Fibroblast of lung (primary cell): ENCODE measurements at regions not wholly inside any gene's neighbourhood (a gene's known extent, or its start where the extent isn't known, plus 50 kb on each side); places are given as distances from the start of the nearest gene placed in this dataset.

ENCODE experiments used
- EZH2 ChIP-seq: IDR thresholded peaks from 2 replicates; pipeline ENCODE4 v1.5.1; 2012; ENCODE audit warnings: low read length, control low read depth, mild to moderate bottlenecking; ENCODE audit errors: missing control alignments
- TF ChIP-seq, protein P1 (sequence below), 2 donors: IDR thresholded peaks in 1 of 2; conservative IDR thresholded peaks in 1 of 2; 1 replicate in 1 of 2; 2 replicates in 1 of 2; pipeline ENCODE4 v1.5.1; 2011 to 2012; ENCODE audit warnings: low read length in 2 of 2, control low read depth in 1 of 2, inconsistent platforms in 1 of 2, low read depth in 1 of 2, mild to moderate bottlenecking in 1 of 2

DNA sequence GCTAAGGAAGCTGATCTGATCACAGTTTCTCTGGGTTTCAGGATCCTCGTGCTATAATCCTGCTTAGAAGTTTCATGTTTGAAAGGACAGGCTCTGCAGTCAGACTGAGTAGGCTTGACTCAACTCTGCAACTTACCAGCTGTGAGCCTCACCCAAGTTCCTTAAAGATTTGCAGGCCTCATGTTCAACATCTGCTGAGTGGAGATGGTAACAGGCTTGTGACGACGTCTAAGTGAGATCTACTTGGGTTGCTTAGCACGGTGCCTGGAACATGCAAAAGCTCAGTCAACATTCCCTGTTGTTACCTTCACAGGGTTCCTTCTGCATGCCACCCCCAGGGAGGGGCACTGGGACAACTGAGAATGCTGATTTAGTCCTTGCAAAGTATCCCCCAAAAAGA, 164.2 kb downstream of the C1D start:
- TF ChIP-seq EZH2 = no peak
- TF ChIP-seq, protein P1, sequence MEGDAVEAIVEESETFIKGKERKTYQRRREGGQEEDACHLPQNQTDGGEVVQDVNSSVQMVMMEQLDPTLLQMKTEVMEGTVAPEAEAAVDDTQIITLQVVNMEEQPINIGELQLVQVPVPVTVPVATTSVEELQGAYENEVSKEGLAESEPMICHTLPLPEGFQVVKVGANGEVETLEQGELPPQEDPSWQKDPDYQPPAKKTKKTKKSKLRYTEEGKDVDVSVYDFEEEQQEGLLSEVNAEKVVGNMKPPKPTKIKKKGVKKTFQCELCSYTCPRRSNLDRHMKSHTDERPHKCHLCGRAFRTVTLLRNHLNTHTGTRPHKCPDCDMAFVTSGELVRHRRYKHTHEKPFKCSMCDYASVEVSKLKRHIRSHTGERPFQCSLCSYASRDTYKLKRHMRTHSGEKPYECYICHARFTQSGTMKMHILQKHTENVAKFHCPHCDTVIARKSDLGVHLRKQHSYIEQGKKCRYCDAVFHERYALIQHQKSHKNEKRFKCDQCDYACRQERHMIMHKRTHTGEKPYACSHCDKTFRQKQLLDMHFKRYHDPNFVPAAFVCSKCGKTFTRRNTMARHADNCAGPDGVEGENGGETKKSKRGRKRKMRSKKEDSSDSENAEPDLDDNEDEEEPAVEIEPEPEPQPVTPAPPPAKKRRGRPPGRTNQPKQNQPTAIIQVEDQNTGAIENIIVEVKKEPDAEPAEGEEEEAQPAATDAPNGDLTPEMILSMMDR (conservative IDR thresholded peaks at IDR 0.05 in 1 of 2, IDR thresholded peaks at IDR 0.05 in 1 of 2; ENCODE audit: low read depth in 1 of 2, low read length in 2 of 2) = no peak
